ENCODE measurements at regions not wholly inside any gene's neighbourhood (a gene's known extent, or its start where the extent isn't known, plus 50 kb on each side); places are given as distances from the start of the nearest gene placed in this dataset.

DNA sequence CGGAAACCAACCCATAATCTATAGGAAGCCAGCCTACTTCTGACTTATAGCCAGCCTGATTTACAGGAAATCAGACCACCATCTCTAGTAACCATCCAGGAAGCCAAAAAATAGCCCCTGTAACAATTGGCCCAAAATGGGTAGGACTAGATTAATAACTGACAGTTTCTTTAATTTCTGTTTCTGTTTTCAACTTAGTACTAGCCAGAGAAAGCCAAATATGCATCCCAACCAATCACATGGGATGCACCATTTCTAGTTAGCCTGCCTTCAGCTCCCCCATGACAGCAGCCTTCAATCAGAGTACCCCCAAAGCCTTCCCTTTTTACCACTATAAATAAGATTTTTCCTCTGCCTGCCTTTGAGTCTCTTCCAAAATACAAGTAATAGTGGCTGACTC, 239.1 kb upstream of the GADL1 start:
- TF ChIP-seq EZH2 (IDR thresholded peaks at IDR 0.05; ENCODE audit: low read depth, unreplicated experiment) (no peak), POLR2AphosphoS5 (IDR thresholded peaks at IDR 0.05; ENCODE audit: low read depth) (no peak), ZNF462 (CRISPR knock-in tag; IDR thresholded peaks at IDR 0.05) (no peak), ZNF114 (CRISPR knock-in tag; IDR thresholded peaks at IDR 0.05) (no peak), STAT1 (IDR thresholded peaks at IDR 0.05; ENCODE audit: unreplicated experiment) (no peak), CREB1 (CRISPR knock-in tag; IDR thresholded peaks at IDR 0.05; ENCODE audit: low read depth) (no peak), ZNF331 (CRISPR knock-in tag; IDR thresholded peaks at IDR 0.05; ENCODE audit: low read depth) (no peak), EZH2phosphoT487 (IDR thresholded peaks at IDR 0.05; ENCODE audit: unreplicated experiment) (no peak), NANOG (IDR thresholded peaks at IDR 0.05; ENCODE audit: borderline replicate concordance) (no peak), JUNB (IDR thresholded peaks at IDR 0.05; ENCODE audit: unreplicated experiment) (no peak), CTCF (conservative IDR thresholded peaks at IDR 0.05; ENCODE audit: low read depth in 2 of 2) (no peak)
- TF ChIP-seq, protein P1, sequence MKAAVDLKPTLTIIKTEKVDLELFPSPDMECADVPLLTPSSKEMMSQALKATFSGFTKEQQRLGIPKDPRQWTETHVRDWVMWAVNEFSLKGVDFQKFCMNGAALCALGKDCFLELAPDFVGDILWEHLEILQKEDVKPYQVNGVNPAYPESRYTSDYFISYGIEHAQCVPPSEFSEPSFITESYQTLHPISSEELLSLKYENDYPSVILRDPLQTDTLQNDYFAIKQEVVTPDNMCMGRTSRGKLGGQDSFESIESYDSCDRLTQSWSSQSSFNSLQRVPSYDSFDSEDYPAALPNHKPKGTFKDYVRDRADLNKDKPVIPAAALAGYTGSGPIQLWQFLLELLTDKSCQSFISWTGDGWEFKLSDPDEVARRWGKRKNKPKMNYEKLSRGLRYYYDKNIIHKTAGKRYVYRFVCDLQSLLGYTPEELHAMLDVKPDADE (IDR thresholded peaks at IDR 0.05), result no peak
- TF ChIP-seq, protein P2, sequence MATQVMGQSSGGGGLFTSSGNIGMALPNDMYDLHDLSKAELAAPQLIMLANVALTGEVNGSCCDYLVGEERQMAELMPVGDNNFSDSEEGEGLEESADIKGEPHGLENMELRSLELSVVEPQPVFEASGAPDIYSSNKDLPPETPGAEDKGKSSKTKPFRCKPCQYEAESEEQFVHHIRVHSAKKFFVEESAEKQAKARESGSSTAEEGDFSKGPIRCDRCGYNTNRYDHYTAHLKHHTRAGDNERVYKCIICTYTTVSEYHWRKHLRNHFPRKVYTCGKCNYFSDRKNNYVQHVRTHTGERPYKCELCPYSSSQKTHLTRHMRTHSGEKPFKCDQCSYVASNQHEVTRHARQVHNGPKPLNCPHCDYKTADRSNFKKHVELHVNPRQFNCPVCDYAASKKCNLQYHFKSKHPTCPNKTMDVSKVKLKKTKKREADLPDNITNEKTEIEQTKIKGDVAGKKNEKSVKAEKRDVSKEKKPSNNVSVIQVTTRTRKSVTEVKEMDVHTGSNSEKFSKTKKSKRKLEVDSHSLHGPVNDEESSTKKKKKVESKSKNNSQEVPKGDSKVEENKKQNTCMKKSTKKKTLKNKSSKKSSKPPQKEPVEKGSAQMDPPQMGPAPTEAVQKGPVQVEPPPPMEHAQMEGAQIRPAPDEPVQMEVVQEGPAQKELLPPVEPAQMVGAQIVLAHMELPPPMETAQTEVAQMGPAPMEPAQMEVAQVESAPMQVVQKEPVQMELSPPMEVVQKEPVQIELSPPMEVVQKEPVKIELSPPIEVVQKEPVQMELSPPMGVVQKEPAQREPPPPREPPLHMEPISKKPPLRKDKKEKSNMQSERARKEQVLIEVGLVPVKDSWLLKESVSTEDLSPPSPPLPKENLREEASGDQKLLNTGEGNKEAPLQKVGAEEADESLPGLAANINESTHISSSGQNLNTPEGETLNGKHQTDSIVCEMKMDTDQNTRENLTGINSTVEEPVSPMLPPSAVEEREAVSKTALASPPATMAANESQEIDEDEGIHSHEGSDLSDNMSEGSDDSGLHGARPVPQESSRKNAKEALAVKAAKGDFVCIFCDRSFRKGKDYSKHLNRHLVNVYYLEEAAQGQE (IDR thresholded peaks at IDR 0.05; ENCODE audit: unreplicated experiment), result no peak
- Histone ChIP-seq H3K27me3 (ENCODE audit: insufficient read depth) (no peaks in the 10 kb centered on the region), H3K4me3 (no peak overlapping the region), H4K20me1 (replicated peaks; ENCODE audit: insufficient read depth) (no peaks in the 10 kb centered on the region), H3K36me3 (ENCODE audit: insufficient read depth) (no peaks in the 10 kb centered on the region), H3K27ac (ENCODE audit: low read depth) (no peak overlapping the region), H3F3A (replicated peaks; ENCODE audit: low read depth) (no peaks in the 10 kb centered on the region), H3K4me2 (no peak overlapping the region), H3K79me2 (replicated peaks; ENCODE audit: insufficient read depth) (no peaks in the 10 kb centered on the region), H2AFZ (no peak overlapping the region), H3K9me2 (ENCODE audit: insufficient read depth) (no peaks in the 10 kb centered on the region; the same call in 1 of the 2 replicates), H3K4me1 (ENCODE audit: insufficient read depth) (no peaks in the 10 kb centered on the region)
- DNase-seq (ENCODE audit: low spot score), result no peak
- no peaks in the 10 kb centered on the region for H3K36me3 Mint-ChIP-seq (ENCODE audit: low read depth)
- no peak overlapping the region for H3K27ac Mint-ChIP-seq
- no peaks in the 10 kb centered on the region for H3K27me3 Mint-ChIP-seq (ENCODE audit: insufficient read depth, low read depth, poor library complexity)
- no peak for ATAC-seq
- peaks cover 8% of the 10 kb centered on the region for H3K4me1 Mint-ChIP-seq
- no peak overlapping the region for H3K4me3 Mint-ChIP-seq
- no peaks in the 10 kb centered on the region for H3K9me3 Mint-ChIP-seq
